ENCODE measurements at regions not wholly inside any gene's neighbourhood (a gene's known extent, or its start where the extent isn't known, plus 50 kb on each side); places are given as distances from the start of the nearest gene placed in this dataset.

- DNase-seq (ENCODE audit: low read depth, low spot score) = no peak
- H2AFZ ChIP-seq (ENCODE audit: low read depth, low read length, poor library complexity, severe bottlenecking) = no peak overlapping the region
- CTCF ChIA-PET = interaction anchor here (1.2 kb wide), 1 partner anchor 261 kb away, joined by 3 read pairs; no protein-coding TSS in a partner anchor
- H3K4me1 ChIP-seq (ENCODE audit: control insufficient read depth in 1 of 2, insufficient read depth in 2 of 2, low read length in 2 of 2) = no peaks in the 10 kb centered on the region
- no peak for TF ChIP-seq ZNF274 (IDR thresholded peaks at IDR 0.05; ENCODE audit: low read depth, low read length)
- no peak for TF ChIP-seq SP1 (IDR thresholded peaks at IDR 0.05; ENCODE audit: low read depth)
- TF ChIP-seq MAX (IDR thresholded peaks at IDR 0.05) = no peak
- TF ChIP-seq TCF7L2 (IDR thresholded peaks at IDR 0.05; ENCODE audit: borderline replicate concordance, extremely low read depth, insufficient read depth, insufficient read length) = no peak
- no peak for TF ChIP-seq EGR1 (IDR thresholded peaks at IDR 0.05; ENCODE audit: low read depth)
- no peak for TF ChIP-seq CBX3 (IDR thresholded peaks at IDR 0.05; ENCODE audit: low read depth)
- no peak for TF ChIP-seq ZFX (IDR thresholded peaks at IDR 0.05)
- no peak for TF ChIP-seq POLR2AphosphoS5 (IDR thresholded peaks at IDR 0.05; ENCODE audit: low read depth, low read length)
- TF ChIP-seq SRF (IDR thresholded peaks at IDR 0.05; ENCODE audit: low read depth) = no peak
- no peak for TF ChIP-seq ZBTB33 (IDR thresholded peaks at IDR 0.05; ENCODE audit: extremely low read depth, insufficient replicate concordance, low read length)
- no peak for TF ChIP-seq RAD21 (IDR thresholded peaks at IDR 0.05; ENCODE audit: low read depth)
- TF ChIP-seq REST (IDR thresholded peaks at IDR 0.05; ENCODE audit: low read depth) = no peak
- TF ChIP-seq ELF1 (IDR thresholded peaks at IDR 0.05; ENCODE audit: borderline replicate concordance, low read depth) = no peak
- TF ChIP-seq ATF3 (IDR thresholded peaks at IDR 0.05) = no peak
- no peak for TF ChIP-seq FOSL1 (IDR thresholded peaks at IDR 0.05; ENCODE audit: low read depth)
- TF ChIP-seq SIN3A (IDR thresholded peaks at IDR 0.05; ENCODE audit: low read depth) = no peak
- intact Hi-C loops (cut with micrococcal nuclease) = no loop called here
- H3K27ac ChIP-seq (ENCODE audit: low read depth, low read length) = no peak overlapping the region
- RAD21 ChIA-PET (ENCODE audit: low non-redundant PET in 1 of 2, low total read pairs in 2 of 2, uncharacterized antibody in 2 of 2, unreplicated experiment in 2 of 2) = no interaction called here
- no peaks in the 10 kb centered on the region for H4K20me1 ChIP-seq (ENCODE audit: insufficient read depth)
- ATAC-seq = no peak
- no peaks in the 10 kb centered on the region for H3K79me2 ChIP-seq (ENCODE audit: insufficient read depth, low read length)
- H3K4me3 ChIP-seq (replicated peaks in 1 of 2; ENCODE audit: low read depth in 1 of 2, low read length in 2 of 2) = no peak overlapping the region
- no peaks in the 10 kb centered on the region for H3K9me3 ChIP-seq (ENCODE audit: control insufficient read depth in 1 of 2, insufficient read depth in 1 of 2, low read depth in 1 of 2, low read length in 2 of 2)
- BruUV-seq (replicated peaks) = no TSS peak
- H3K36me3 ChIP-seq (ENCODE audit: control insufficient read depth in 1 of 2, insufficient read depth in 2 of 2, low read length in 2 of 2) = no peaks in the 10 kb centered on the region
- 0 out of 2 replicates have a peak, but pooled peaks cover 4% of the 10 kb centered on the region for H3K27me3 ChIP-seq (ENCODE audit: insufficient read depth, low read length)
- POLR2A ChIA-PET = no interaction called here
- H3K9ac ChIP-seq (ENCODE audit: low read length) = no peak overlapping the region
- H3K4me2 ChIP-seq (ENCODE audit: low read length) = no peak overlapping the region
- no peaks in the 10 kb centered on the region for H3K9me2 ChIP-seq (ENCODE audit: insufficient read depth)
Measured at GRCh38 chr5:96605144-96605837, 56.9 kb upstream of the CAST start.

Measured in HCT116 (cell line).